ENCODE measurements at regions not wholly inside any gene's neighbourhood (a gene's known extent, or its start where the extent isn't known, plus 50 kb on each side); places are given as distances from the start of the nearest gene placed in this dataset.

DNA sequence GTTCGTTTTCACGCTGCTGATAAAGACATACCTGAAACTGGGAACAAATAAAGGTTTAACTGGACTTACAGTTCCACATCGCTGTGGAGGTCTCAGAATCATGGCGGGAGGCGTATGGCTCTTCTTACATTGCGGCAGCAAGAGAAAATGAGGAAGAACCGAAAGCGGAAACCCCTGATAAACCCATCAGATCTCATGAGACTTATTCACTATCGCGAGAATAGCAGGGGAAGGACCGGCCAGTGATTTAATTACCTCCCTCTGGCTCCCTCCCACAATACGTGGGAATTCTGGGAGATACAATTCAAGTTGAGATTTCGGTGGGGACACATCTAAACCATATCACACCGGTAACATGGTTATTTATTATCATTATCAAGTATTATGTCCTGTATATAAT lies 2204.5 kb downstream of the ARAP2 start:
- intact Hi-C loops (cut with micrococcal nuclease; ENCODE audit: unreplicated experiment): no loop called here
- Histone ChIP-seq H3K4me1 (ENCODE audit: insufficient read depth, low read length, poor library complexity, severe bottlenecking) (no peaks in the 10 kb centered on the region), H3K27ac (ENCODE audit: low read depth, low read length, poor library complexity, severe bottlenecking) (no peak overlapping the region), H3K36me3 (ENCODE audit: insufficient read depth, low read length, poor library complexity, severe bottlenecking) (no peaks in the 10 kb centered on the region), H3K9me3 (ENCODE audit: low read depth, low read length, poor library complexity, severe bottlenecking) (no peaks in the 10 kb centered on the region), H3K27me3 (replicated peaks; ENCODE audit: insufficient read depth, low read depth, low read length, poor library complexity) (no peaks in the 10 kb centered on the region), H3K4me3 (ENCODE audit: low read depth, low read length, poor library complexity, severe bottlenecking) (no peak overlapping the region)
- TF ChIP-seq EZH2 (IDR thresholded peaks at IDR 0.05; ENCODE audit: borderline replicate concordance, low read depth, low read length, poor library complexity, severe bottlenecking): no peak
- TF ChIP-seq, protein P1, sequence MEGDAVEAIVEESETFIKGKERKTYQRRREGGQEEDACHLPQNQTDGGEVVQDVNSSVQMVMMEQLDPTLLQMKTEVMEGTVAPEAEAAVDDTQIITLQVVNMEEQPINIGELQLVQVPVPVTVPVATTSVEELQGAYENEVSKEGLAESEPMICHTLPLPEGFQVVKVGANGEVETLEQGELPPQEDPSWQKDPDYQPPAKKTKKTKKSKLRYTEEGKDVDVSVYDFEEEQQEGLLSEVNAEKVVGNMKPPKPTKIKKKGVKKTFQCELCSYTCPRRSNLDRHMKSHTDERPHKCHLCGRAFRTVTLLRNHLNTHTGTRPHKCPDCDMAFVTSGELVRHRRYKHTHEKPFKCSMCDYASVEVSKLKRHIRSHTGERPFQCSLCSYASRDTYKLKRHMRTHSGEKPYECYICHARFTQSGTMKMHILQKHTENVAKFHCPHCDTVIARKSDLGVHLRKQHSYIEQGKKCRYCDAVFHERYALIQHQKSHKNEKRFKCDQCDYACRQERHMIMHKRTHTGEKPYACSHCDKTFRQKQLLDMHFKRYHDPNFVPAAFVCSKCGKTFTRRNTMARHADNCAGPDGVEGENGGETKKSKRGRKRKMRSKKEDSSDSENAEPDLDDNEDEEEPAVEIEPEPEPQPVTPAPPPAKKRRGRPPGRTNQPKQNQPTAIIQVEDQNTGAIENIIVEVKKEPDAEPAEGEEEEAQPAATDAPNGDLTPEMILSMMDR (conservative IDR thresholded peaks at IDR 0.05; ENCODE audit: low read depth, low read length): no peak
- no TSS peak for BruUV-seq (replicated peaks)
- DNase-seq (ENCODE audit: low spot score): no peak
- ChIA-PET CTCF (no interaction called here), POLR2A (ENCODE audit: low non-redundant PET) (no interaction called here)

DNA sequence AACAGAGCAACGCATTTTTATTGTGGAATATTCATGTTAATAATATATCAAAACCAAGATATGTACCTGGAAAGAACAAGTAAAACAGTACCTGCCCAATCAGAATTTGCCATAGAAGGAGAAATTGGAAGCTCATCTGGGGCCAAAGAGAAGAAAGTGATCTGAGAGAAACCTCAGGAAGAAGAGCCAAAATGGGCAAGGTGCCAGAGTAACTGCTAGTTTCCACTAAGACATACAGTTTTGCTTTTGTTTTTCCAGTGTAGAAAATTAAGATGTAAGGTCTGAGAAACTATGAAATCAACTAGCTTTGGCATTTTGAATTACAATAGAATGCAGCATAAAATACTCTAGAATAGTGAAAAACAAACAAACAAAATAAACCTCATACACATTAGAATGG lies 2201.2 kb downstream of the ARAP2 start:
- H3K27me3 ChIP-seq (replicated peaks; ENCODE audit: insufficient read depth, low read depth, low read length, poor library complexity): no peaks in the 10 kb centered on the region
- TF ChIP-seq EZH2 (IDR thresholded peaks at IDR 0.05; ENCODE audit: borderline replicate concordance, low read depth, low read length, poor library complexity, severe bottlenecking): no peak
- TF ChIP-seq, protein P1 (conservative IDR thresholded peaks at IDR 0.05; ENCODE audit: low read depth, low read length): no peak
- POLR2A ChIA-PET (ENCODE audit: low non-redundant PET): interaction anchor here (0.7 kb wide), 1 partner anchor 282 kb away, joined by 3 read pairs; no protein-coding TSS in a partner anchor
- intact Hi-C loops (cut with micrococcal nuclease; ENCODE audit: unreplicated experiment): no loop called here
- no peak for DNase-seq (ENCODE audit: low spot score)
- CTCF ChIA-PET: no interaction called here
- peaks cover 5% of the 10 kb centered on the region for H3K9me3 ChIP-seq (ENCODE audit: low read depth, low read length, poor library complexity, severe bottlenecking)
- no peak overlapping the region for H3K27ac ChIP-seq (ENCODE audit: low read depth, low read length, poor library complexity, severe bottlenecking)
- H3K4me3 ChIP-seq (ENCODE audit: low read depth, low read length, poor library complexity, severe bottlenecking): no peak overlapping the region
- no peaks in the 10 kb centered on the region for H3K36me3 ChIP-seq (ENCODE audit: insufficient read depth, low read length, poor library complexity, severe bottlenecking)
- no TSS peak for BruUV-seq (replicated peaks)
- no peaks in the 10 kb centered on the region for H3K4me1 ChIP-seq (ENCODE audit: insufficient read depth, low read length, poor library complexity, severe bottlenecking)

DNA sequence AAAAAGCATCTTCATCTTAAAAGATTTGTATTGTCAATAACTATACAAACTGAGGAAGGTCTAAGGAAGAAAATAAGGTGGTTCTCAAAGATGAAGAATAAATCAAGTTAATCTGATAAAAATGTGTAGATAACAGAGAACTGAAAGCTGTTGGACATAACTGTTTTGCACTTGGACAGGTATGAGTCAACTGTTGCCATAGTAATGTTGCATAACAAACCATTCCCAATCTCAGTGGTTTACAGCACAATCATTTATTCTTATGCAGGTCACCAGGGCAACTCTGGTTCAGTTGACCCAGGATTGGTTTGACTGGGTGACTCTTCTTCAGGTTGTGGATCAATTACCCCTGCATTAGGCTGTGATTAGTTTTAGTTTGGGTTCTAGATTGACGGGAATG lies 2197.7 kb downstream of the ARAP2 start:
- ChIA-PET POLR2A (ENCODE audit: low non-redundant PET) (no interaction called here), CTCF (no interaction called here)
- H3K4me1 ChIP-seq (ENCODE audit: insufficient read depth, low read length, poor library complexity, severe bottlenecking): no peaks in the 10 kb centered on the region
- no peak overlapping the region for H3K27ac ChIP-seq (ENCODE audit: low read depth, low read length, poor library complexity, severe bottlenecking)
- intact Hi-C loops (cut with micrococcal nuclease; ENCODE audit: unreplicated experiment): no loop called here
- peaks cover 5% of the 10 kb centered on the region for H3K9me3 ChIP-seq (ENCODE audit: low read depth, low read length, poor library complexity, severe bottlenecking)
- no peak overlapping the region for H3K4me3 ChIP-seq (ENCODE audit: low read depth, low read length, poor library complexity, severe bottlenecking)
- no peaks in the 10 kb centered on the region for H3K36me3 ChIP-seq (ENCODE audit: insufficient read depth, low read length, poor library complexity, severe bottlenecking)
- DNase-seq (ENCODE audit: low spot score): no peak
- no peak for TF ChIP-seq EZH2 (IDR thresholded peaks at IDR 0.05; ENCODE audit: borderline replicate concordance, low read depth, low read length, poor library complexity, severe bottlenecking)
- TF ChIP-seq, protein P1 (conservative IDR thresholded peaks at IDR 0.05; ENCODE audit: low read depth, low read length): no peak
- no peaks in the 10 kb centered on the region for H3K27me3 ChIP-seq (replicated peaks; ENCODE audit: insufficient read depth, low read depth, low read length, poor library complexity)
- BruUV-seq (replicated peaks): no TSS peak
